BLaER1 (cell line): ENCODE measurements at regions not wholly inside any gene's neighbourhood (a gene's known extent, or its start where the extent isn't known, plus 50 kb on each side); places are given as distances from the start of the nearest gene placed in this dataset.

Source experiments
- H3K27ac ChIP-seq: shearing (Covaris generic); formaldehyde crosslinking; 2 replicates; pipeline ENCODE4 v1.8.1; 2022
- H3K27me3 ChIP-seq: shearing (Covaris generic); formaldehyde crosslinking; 2 replicates; pipeline ENCODE4 v1.8.1; 2022
- H3K36me3 ChIP-seq: shearing (Covaris generic); formaldehyde crosslinking; 2 replicates; pipeline ENCODE4 v1.8.1; 2022
- H3K4me1 ChIP-seq: shearing (Covaris generic); formaldehyde crosslinking; 2 replicates; pipeline ENCODE4 v1.8.1; 2022
- H3K4me2 ChIP-seq: shearing (Covaris generic); formaldehyde crosslinking; 2 replicates; pipeline ENCODE4 v1.8.1; 2022
- H3K4me3 ChIP-seq: shearing (Covaris generic); formaldehyde crosslinking; 2 replicates; pipeline ENCODE4 v1.8.1; 2022
- H3K9ac ChIP-seq: shearing (Covaris generic); formaldehyde crosslinking; 2 replicates; pipeline ENCODE4 v1.8.1; 2022
- H3K9me3 ChIP-seq: shearing (Covaris generic); formaldehyde crosslinking; 2 replicates; pipeline ENCODE4 v1.8.1; 2022
- H4K20me1 ChIP-seq: shearing (Covaris generic); formaldehyde crosslinking; 2 replicates; pipeline ENCODE4 v1.8.1; 2022
- Cebpa-rat ChIP-seq: shearing (Covaris generic); IDR thresholded peaks from 2 replicates; pipeline ENCODE4 v1.8.1; 2022

GRCh38 chr5:112669328-112669963, 68.2 kb upstream of the APC start:
- no peaks in the 10 kb centered on the region; the same call in 1 of the 2 replicates for H3K9me3 ChIP-seq
- H3K9ac ChIP-seq = no peak overlapping the region
- H3K27me3 ChIP-seq = no peaks in the 10 kb centered on the region
- no peaks in the 10 kb centered on the region for H4K20me1 ChIP-seq
- TF ChIP-seq Cebpa-rat = no peak
- no peak overlapping the region for H3K4me2 ChIP-seq
- no peaks in the 10 kb centered on the region for H3K36me3 ChIP-seq
- H3K4me1 ChIP-seq = no peaks in the 10 kb centered on the region
- no peak overlapping the region for H3K27ac ChIP-seq
- H3K4me3 ChIP-seq = no peak overlapping the region

DNA sequence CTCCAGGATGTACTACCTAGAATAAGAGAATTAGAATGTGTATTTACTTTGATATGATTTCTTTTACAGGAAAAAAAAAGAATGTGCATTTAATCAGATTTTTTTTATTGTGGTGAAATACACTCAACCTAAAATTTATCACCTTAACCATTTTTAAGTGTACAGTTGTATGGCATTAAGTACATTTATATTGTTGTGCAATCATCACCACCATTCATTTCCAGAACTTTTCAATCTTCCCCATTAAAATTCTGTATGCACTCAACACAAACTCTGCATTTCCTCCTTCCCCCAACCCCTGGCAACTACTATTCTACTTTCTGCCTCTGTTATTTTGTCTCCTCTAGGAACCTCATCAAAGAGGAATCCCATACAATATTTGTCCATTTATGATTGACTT, 66.0 kb upstream of the APC start:
- Histone ChIP-seq H3K9me3 (peaks cover 6% of the 10 kb centered on the region; the same call in 1 of the 2 replicates), H3K4me3 (no peak overlapping the region), H4K20me1 (no peaks in the 10 kb centered on the region), H3K4me1 (no peaks in the 10 kb centered on the region), H3K4me2 (no peak overlapping the region), H3K27me3 (no peaks in the 10 kb centered on the region), H3K27ac (no peak overlapping the region), H3K9ac (no peak overlapping the region), H3K36me3 (no peaks in the 10 kb centered on the region)
- no peak for TF ChIP-seq Cebpa-rat

- Histone ChIP-seq H3K27me3 (no peaks in the 10 kb centered on the region), H3K4me2 (peak overlapping the region; percentile 91), H3K9ac (peak overlapping the region; percentile 11; the same call in 1 of the 2 replicates), H3K36me3 (no peaks in the 10 kb centered on the region), H3K9me3 (peaks cover 12% of the 10 kb centered on the region; the same call in 1 of the 2 replicates), H4K20me1 (no peaks in the 10 kb centered on the region), H3K4me1 (peaks cover 69% of the 10 kb centered on the region), H3K27ac (peak overlapping the region; percentile 90; the same call in 1 of the 2 replicates), H3K4me3 (no peak overlapping the region)
- no peak for TF ChIP-seq Cebpa-rat
Observed at GRCh38 chr5:112681481-112681908, 56.2 kb upstream of the APC start.

DNA sequence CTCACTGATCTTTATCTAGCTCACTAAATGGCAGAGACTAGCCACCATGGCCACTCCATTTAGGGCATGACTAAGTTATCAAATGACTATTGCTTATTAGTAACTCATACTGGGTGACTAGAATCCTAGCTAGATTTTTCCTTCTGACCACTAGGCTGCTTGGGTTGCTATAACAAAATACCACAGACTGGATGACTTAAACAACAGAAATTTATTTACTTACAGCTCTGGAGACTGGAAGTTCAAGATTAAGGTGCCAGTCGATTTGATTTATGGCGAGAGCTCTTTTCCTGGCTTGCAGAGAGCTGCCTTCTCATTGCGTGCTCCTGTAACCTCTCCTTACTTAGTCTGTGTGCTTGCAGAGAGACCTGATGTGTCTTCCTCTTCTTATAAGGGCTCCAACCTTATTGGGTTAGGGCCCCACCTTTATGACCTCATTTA, 55.0 kb upstream of the APC start:
- H3K9ac ChIP-seq = no peak overlapping the region; the same call in 1 of the 2 replicates
- H3K4me3 ChIP-seq = no peak overlapping the region
- no peaks in the 10 kb centered on the region for H4K20me1 ChIP-seq
- H3K27ac ChIP-seq = peak overlapping the region; percentile 90
- H3K36me3 ChIP-seq = no peaks in the 10 kb centered on the region
- peak overlapping the region; percentile 91 for H3K4me2 ChIP-seq
- H3K4me1 ChIP-seq = peaks cover 79% of the 10 kb centered on the region
- no peaks in the 10 kb centered on the region for H3K27me3 ChIP-seq
- peaks cover 12% of the 10 kb centered on the region; the same call in 1 of the 2 replicates for H3K9me3 ChIP-seq
- TF ChIP-seq Cebpa-rat = no peak

DNA sequence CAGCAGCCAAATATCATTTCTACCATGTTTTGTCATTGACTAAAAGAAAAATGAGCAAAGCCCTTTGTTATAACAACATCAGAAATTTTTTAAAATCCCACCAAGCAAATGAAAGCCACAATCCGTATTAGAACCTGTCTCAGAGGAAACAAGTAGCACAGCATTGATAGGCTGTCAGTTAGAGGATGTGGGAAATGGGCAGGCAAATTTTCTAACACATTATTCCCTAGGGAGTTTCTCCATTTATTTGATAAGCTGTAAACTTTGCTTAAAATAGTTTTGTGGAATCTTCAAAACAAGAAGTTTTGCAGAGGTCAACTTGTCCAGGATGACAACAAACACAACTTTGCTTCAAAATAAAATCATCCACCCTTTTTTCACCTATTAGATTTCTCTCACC, 53.6 kb upstream of the APC start:
- Histone ChIP-seq H3K9me3 (peaks cover 4% of the 10 kb centered on the region; the same call in 1 of the 2 replicates), H3K27ac (peak overlapping the region; percentile 90), H3K4me2 (peak overlapping the region; percentile 91), H3K9ac (peak overlapping the region; percentile 74; the same call in 1 of the 2 replicates), H3K4me1 (peaks cover 94% of the 10 kb centered on the region), H3K36me3 (no peaks in the 10 kb centered on the region), H3K4me3 (peak overlapping the region; percentile 53), H4K20me1 (no peaks in the 10 kb centered on the region), H3K27me3 (no peaks in the 10 kb centered on the region)
- TF ChIP-seq Cebpa-rat = no peak

GRCh38 chr5:112684737-112685136, 52.9 kb upstream of the APC start:
- H3K9me3 ChIP-seq = no peaks in the 10 kb centered on the region
- H3K4me2 ChIP-seq = peak overlapping the region; percentile 91
- H3K9ac ChIP-seq = peak overlapping the region; percentile 74

GRCh38 chr5:112685386-112685785, 52.3 kb upstream of the APC start:
- Histone ChIP-seq H3K9ac (peak overlapping the region; percentile 74), H4K20me1 (no peaks in the 10 kb centered on the region), H3K4me3 (peak overlapping the region; percentile 53)

More at GRCh38 chr5:112684737-112685136, 52.9 kb upstream of the APC start:
- Histone ChIP-seq H3K4me3 (peak overlapping the region; percentile 53), H3K27ac (peak overlapping the region; percentile 90), H4K20me1 (no peaks in the 10 kb centered on the region), H3K36me3 (no peaks in the 10 kb centered on the region), H3K4me1 (peaks cover 99% of the 10 kb centered on the region), H3K27me3 (no peaks in the 10 kb centered on the region)
- TF ChIP-seq Cebpa-rat = no peak

DNA sequence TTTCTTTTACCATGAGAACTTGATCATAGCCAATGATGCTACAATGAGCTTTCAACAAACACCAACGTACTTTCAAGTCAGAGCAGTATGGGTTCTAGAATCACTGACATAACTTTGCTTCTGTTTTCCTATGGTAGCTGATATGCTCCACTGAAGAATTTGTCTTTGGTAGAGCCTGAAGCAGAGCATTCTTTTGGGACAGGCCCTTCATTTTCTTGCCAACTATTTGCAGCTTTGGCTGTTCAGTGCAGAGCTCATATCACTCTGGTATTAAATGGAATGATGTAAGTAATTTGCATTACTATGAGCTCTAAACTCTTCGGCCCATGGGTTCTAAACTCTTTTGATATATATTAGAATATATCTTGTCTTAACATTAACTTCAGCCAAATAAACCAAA, 51.8 kb upstream of the APC start:
- H3K4me1 ChIP-seq = peaks cover 95% of the 10 kb centered on the region
- TF ChIP-seq Cebpa-rat = no peak
- H3K9ac ChIP-seq = peak overlapping the region; percentile 25; the same call in 1 of the 2 replicates
- H4K20me1 ChIP-seq = no peaks in the 10 kb centered on the region
- peak overlapping the region; percentile 91 for H3K4me2 ChIP-seq
- H3K27me3 ChIP-seq = no peaks in the 10 kb centered on the region
- H3K36me3 ChIP-seq = no peaks in the 10 kb centered on the region
- 0 out of 2 replicates have a peak overlapping the region, but pooled peaks have one; percentile 53 for H3K4me3 ChIP-seq
- peak overlapping the region; percentile 90 for H3K27ac ChIP-seq
- no peaks in the 10 kb centered on the region for H3K9me3 ChIP-seq

More at GRCh38 chr5:112685386-112685785, 52.3 kb upstream of the APC start:
- H3K27ac ChIP-seq = peak overlapping the region; percentile 90
- no peaks in the 10 kb centered on the region for H3K27me3 ChIP-seq
- no peaks in the 10 kb centered on the region for H3K36me3 ChIP-seq
- peaks cover 98% of the 10 kb centered on the region for H3K4me1 ChIP-seq
- H3K9me3 ChIP-seq = no peaks in the 10 kb centered on the region
- no peak for TF ChIP-seq Cebpa-rat
- peak overlapping the region; percentile 91 for H3K4me2 ChIP-seq

- no peaks in the 10 kb centered on the region for H3K36me3 ChIP-seq
- H3K27me3 ChIP-seq = no peaks in the 10 kb centered on the region
- peak overlapping the region; percentile 69; the same call in 1 of the 2 replicates for H3K9ac ChIP-seq
- H4K20me1 ChIP-seq = no peaks in the 10 kb centered on the region
- H3K4me1 ChIP-seq = peaks cover 95% of the 10 kb centered on the region
- no peaks in the 10 kb centered on the region for H3K9me3 ChIP-seq
- peak overlapping the region; percentile 91 for H3K4me2 ChIP-seq
- no peak for TF ChIP-seq Cebpa-rat
- H3K4me3 ChIP-seq = 0 out of 2 replicates have a peak overlapping the region, but pooled peaks have one; percentile 53
- H3K27ac ChIP-seq = peak overlapping the region; percentile 90
Observed at GRCh38 chr5:112686675-112687074, 51.0 kb upstream of the APC start.

DNA sequence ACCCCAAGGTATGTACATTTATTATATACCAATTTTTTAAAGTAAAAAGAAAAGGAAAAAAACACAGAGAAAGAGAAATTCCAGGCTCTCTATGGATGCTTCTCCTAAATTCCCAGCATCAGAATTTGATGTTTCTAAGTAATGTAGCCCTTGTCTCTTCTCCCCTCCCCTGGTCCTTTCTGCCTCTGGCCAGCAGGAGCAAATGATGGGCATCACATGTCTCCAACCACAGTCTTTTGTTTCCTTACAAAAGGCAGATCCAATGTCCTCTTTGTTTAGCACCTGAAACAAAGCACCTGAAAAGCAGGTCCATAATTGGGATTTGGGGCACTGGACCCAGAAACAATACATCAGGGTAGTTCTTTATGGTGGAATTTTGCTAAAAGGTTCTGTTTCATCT, 50.4 kb upstream of the APC start:
- Histone ChIP-seq H4K20me1 (no peaks in the 10 kb centered on the region), H3K9me3 (no peaks in the 10 kb centered on the region; the same call in 1 of the 2 replicates), H3K27me3 (no peaks in the 10 kb centered on the region), H3K4me3 (peak overlapping the region; percentile 20; the same call in 1 of the 2 replicates), H3K27ac (peak overlapping the region; percentile 90), H3K9ac (peak overlapping the region; percentile 69; the same call in 1 of the 2 replicates), H3K4me2 (peak overlapping the region; percentile 91), H3K4me1 (peaks cover 95% of the 10 kb centered on the region), H3K36me3 (no peaks in the 10 kb centered on the region)
- TF ChIP-seq Cebpa-rat = no peak
